ENCODE measurements at regions not wholly inside any gene's neighbourhood (a gene's known extent, or its start where the extent isn't known, plus 50 kb on each side); places are given as distances from the start of the nearest gene placed in this dataset.

GRCh38 chr2:51706220-51706619 is 674.3 kb upstream of the NRXN1 start:
- no peak for ATAC-seq (ENCODE audit: low FRiP score in 2 of 2)
- TF ChIP-seq POLR2A (IDR thresholded peaks at IDR 0.05) (no peak), EP300 (IDR thresholded peaks at IDR 0.05) (no peak), CTCF (IDR thresholded peaks at IDR 0.05) (no peak), POLR2AphosphoS5 (IDR thresholded peaks at IDR 0.05) (no peak)
- 57 to 59% methylated on average over 3 of the region's 3 CpGs for WGBS, 2 donors

GRCh38 chr2:51705417-51705816 is 673.5 kb upstream of the NRXN1 start:
- 57 to 91% methylated on average over 1 of the region's 1 CpG for WGBS, 2 donors
- TF ChIP-seq CTCF (IDR thresholded peaks at IDR 0.05), result no peak
- no peak for TF ChIP-seq POLR2AphosphoS5 (IDR thresholded peaks at IDR 0.05)
- TF ChIP-seq EP300 (IDR thresholded peaks at IDR 0.05), result no peak
- TF ChIP-seq POLR2A (IDR thresholded peaks at IDR 0.05), result no peak
- no peaks in the 10 kb centered on the region for H3K9me3 ChIP-seq

More at GRCh38 chr2:51706220-51706619, 674.3 kb upstream of the NRXN1 start:
- no peaks in the 10 kb centered on the region for H3K27me3 ChIP-seq
- H3K4me1 ChIP-seq, result no peaks in the 10 kb centered on the region
- no peaks in the 10 kb centered on the region for H3K36me3 ChIP-seq
- H3K4me3 ChIP-seq, result no peak overlapping the region
- no peaks in the 10 kb centered on the region for H3K9me3 ChIP-seq
- no peak for DNase-seq
- H3K27ac ChIP-seq, result no peak overlapping the region

GRCh38 chr2:51698021-51698420 is 666.1 kb upstream of the NRXN1 start:
- no peaks in the 10 kb centered on the region for H3K9me3 ChIP-seq
- no peaks in the 10 kb centered on the region for H3K36me3 ChIP-seq
- 83 to 87% methylated on average over 3 of the region's 3 CpGs for WGBS, 2 donors
- no peak overlapping the region for H3K27ac ChIP-seq
- H3K4me1 ChIP-seq, result no peaks in the 10 kb centered on the region
- no peak overlapping the region for H3K4me3 ChIP-seq
- ATAC-seq (ENCODE audit: low FRiP score in 2 of 2), result no peak
- TF ChIP-seq EP300 (IDR thresholded peaks at IDR 0.05) (no peak), POLR2AphosphoS5 (IDR thresholded peaks at IDR 0.05) (no peak), POLR2A (IDR thresholded peaks at IDR 0.05) (no peak), CTCF (IDR thresholded peaks at IDR 0.05) (no peak)
- no peaks in the 10 kb centered on the region for H3K27me3 ChIP-seq
- no peak for DNase-seq

More at GRCh38 chr2:51705417-51705816, 673.5 kb upstream of the NRXN1 start:
- H3K27ac ChIP-seq, result no peak overlapping the region
- no peak overlapping the region for H3K4me3 ChIP-seq
- H3K36me3 ChIP-seq, result no peaks in the 10 kb centered on the region
- no peaks in the 10 kb centered on the region for H3K4me1 ChIP-seq
- ATAC-seq (ENCODE audit: low FRiP score in 2 of 2) (no peak), DNase-seq (no peak)
- H3K27me3 ChIP-seq, result no peaks in the 10 kb centered on the region

- ATAC-seq (ENCODE audit: low FRiP score in 2 of 2) (no peak), DNase-seq (no peak)
- H3K4me3 ChIP-seq, result no peak overlapping the region
- 68 to 76% methylated on average over 5 of the region's 5 CpGs for WGBS, 2 donors
- H3K27me3 ChIP-seq, result no peaks in the 10 kb centered on the region
- no peak overlapping the region for H3K27ac ChIP-seq
- no peak for TF ChIP-seq EP300 (IDR thresholded peaks at IDR 0.05)
- TF ChIP-seq POLR2A (IDR thresholded peaks at IDR 0.05), result no peak
- no peak for TF ChIP-seq CTCF (IDR thresholded peaks at IDR 0.05)
- TF ChIP-seq POLR2AphosphoS5 (IDR thresholded peaks at IDR 0.05), result no peak
- no peaks in the 10 kb centered on the region for H3K4me1 ChIP-seq
- no peaks in the 10 kb centered on the region for H3K9me3 ChIP-seq
- H3K36me3 ChIP-seq, result no peaks in the 10 kb centered on the region
Observed at GRCh38 chr2:51697095-51697494, 665.2 kb upstream of the NRXN1 start.

- no peak for DNase-seq
- TF ChIP-seq EP300 (IDR thresholded peaks at IDR 0.05), result no peak
- TF ChIP-seq POLR2AphosphoS5 (IDR thresholded peaks at IDR 0.05), result no peak
- TF ChIP-seq POLR2A (IDR thresholded peaks at IDR 0.05), result no peak
- TF ChIP-seq CTCF (IDR thresholded peaks at IDR 0.05), result no peak
Observed at GRCh38 chr2:51695531-51695930, 663.6 kb upstream of the NRXN1 start.

More at GRCh38 chr2:51695531-51695930, 663.6 kb upstream of the NRXN1 start:
- Histone ChIP-seq H3K9me3 (no peaks in the 10 kb centered on the region), H3K4me1 (no peaks in the 10 kb centered on the region), H3K27ac (no peak overlapping the region), H3K4me3 (no peak overlapping the region), H3K36me3 (no peaks in the 10 kb centered on the region), H3K27me3 (no peaks in the 10 kb centered on the region)
- no peak for ATAC-seq (ENCODE audit: low FRiP score in 2 of 2)
- 78 to 95% methylated on average over 1 of the region's 1 CpG for WGBS, 2 donors
